GM19328 (cell line): ENCODE measurements at regions not wholly inside any gene's neighbourhood (a gene's known extent, or its start where the extent isn't known, plus 50 kb on each side); places are given as distances from the start of the nearest gene placed in this dataset.
"Not testable (repeated sequence)": the region's sequence is repeated elsewhere in the genome, so short reads cannot be mapped to it uniquely, and the experiment has no call there.

Source experiments
- ATAC-seq: cut with Tn5 transposase; IDR thresholded peaks from one replicate; pipeline ENCODE4 v1.9.1; 2021; ENCODE audit warnings: mild to moderate bottlenecking, moderate library complexity; ENCODE audit not compliant: unreplicated experiment

DNA sequence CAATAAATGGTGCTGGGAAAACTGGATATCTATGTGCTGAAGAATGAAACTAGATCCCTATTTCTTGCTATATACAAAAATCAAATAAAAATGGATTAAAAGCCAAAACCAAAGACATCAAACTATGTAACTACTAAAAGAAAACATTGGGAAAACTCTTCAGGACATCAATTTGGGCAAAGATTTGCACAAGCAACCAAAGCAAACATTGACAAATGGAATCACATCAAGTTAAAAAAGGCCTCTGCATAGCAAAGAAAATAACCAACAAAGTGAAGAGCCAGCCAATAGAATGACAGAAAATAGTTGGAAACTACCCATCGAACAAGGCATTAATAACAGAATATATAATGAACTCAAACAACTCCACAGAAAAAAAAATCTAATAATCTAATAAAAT lies 1495.3 kb downstream of the SI start:
- ATAC-seq, result no peak

DNA sequence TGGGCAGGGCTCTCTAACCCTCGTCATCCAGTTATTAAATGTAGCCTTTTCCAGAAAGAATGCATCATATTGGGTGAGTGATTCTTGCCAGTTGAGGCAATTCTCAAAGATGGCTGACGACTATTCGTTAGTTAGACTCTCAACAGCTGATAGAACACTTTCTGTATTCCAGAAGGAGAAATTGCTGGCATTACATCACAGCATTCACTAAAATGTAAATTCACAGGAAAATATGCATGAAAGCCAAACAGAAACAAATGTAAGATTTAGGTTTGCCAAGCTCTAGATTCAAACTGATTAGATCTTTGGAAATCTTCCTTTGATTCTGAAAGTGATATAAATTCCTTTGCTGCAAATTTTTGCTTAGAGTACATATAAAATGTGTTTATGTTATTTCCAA lies 1501.0 kb downstream of the SI start:
- ATAC-seq, result no peak

DNA sequence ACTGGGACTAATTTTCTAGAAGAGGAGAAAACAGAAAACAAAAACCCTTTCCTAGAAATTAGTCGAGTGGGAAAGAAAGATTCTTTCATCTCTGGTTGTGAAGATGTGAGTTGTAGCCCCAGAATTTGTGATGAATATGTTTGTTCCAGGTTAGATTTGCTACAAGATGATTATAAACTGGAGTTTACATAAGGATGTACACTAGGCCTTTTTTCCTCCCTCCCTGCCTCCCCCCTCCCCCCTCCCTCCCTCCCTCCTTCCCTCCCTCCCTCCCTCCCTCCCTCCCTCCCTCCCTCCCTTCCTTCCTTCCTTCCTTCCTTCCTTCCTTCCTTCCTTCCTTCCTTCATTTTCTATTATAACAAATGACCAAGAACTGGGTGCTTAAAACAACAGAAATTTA lies 1502.0 kb downstream of the SI start:
- no peak for ATAC-seq

DNA sequence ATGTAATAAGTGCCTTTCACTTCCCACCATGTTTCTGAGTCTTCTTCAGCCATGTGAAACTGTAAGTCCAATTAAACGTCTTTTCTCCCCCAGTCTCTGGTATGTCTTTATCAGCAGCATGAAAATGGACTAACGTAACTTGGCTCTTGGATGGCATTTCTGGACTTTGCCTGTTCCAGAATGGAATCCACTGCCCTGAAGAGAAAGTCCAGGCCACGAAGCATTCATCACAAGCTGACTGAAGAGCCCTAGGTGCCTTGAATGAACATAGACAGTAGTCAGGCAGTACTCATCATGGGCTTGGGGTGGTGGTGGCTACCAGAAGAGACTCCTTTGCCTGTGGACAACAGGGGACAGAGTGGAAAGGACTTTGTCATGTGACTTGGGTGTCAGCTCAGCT lies 1505.0 kb downstream of the SI start:
- ATAC-seq, result no peak

DNA sequence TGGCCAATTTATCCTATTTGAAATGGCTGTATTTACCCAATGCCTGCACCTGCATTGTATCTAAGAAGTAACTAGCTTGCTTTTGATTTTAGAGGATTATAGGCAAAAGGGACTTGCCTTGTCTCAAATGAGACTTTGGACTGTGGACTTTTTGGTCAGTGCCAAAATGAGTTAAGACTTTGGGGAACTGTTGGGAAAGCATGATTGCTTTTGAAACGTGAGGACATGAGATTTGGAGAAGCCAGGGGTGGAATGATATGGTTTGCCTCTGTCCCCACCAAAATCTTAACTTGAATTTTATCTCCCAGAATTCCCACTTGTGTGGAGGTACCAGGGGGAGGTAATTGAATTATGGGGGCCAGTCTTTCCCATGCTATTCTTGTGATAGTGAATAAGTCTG lies 1505.4 kb downstream of the SI start:
- no peak for ATAC-seq

DNA sequence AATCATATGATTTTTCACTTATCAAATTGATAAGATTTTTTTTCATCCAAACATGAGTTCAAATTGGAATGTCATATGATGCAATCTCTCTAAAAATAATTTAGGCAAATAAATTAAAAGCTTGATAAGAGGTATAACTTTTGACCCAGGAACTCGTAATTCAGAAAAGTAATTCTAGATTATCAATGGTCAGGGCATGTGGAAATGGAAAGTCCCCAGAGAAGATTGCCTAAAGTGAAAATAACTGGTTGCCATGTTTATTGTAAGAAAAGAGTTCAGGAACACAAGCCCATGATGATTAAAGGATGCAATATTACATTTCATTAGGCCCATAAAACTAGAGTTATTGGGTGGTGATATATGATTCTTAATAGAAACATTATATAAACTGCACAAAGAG lies 1514.8 kb downstream of the SI start:
- no peak for ATAC-seq

DNA sequence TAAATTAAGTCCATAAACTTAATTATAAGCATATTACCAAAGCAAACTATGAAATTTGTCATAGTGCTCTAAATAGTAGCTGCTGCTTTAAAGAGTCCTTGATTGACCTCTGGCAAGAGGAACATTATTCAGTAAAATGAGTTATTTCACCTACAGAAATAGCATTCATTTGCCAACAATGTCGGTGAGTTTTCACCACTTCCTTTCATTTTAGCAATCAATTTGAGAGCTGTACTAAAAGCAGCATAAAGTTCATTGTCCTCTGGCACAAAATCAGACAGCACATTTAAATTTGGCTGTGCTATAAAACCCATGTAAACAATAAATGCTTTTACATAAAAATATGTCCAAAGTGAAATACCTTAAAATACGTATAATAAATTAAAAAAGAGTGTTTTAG lies 1515.7 kb downstream of the SI start:
- ATAC-seq, result no peak

DNA sequence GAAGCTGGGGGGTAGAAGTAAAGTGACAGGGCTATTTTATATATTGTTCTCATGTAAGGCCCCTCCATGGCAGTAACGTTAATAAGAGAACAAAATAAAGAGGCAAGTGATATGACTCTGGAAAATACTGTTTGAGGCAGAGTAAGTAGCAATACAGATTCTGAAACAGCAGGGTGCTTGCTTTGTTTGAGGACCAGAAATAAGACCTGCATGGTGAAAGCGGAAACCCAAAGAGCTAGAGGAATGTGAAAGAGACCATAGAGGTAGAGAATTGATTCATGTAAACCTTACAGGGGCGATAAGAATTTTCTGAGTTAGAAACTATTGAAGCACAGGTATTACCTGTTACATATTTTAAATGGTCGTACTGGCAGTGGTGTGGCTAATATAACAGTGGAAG lies 1517.1 kb downstream of the SI start:
- no peak for ATAC-seq

DNA sequence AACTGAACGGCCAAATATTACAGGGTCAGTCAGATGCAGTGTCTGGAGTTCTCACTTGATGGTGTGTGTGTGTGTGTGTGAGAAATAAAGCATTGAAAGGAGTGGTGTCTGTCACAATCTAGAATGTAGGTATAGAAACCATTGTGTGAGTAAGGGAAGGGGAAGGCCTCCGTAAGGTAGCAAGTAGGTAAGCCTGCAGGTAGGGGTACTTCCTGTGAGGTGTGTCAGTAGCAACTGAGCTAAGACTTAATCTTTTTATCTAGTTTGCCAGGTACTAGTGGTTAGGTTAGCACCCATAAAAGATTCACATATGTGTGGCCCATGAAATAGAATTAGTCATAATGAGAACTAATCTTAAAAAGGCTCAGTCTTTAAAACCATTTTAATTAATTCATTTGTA lies 1517.8 kb downstream of the SI start:
- no peak for ATAC-seq

DNA sequence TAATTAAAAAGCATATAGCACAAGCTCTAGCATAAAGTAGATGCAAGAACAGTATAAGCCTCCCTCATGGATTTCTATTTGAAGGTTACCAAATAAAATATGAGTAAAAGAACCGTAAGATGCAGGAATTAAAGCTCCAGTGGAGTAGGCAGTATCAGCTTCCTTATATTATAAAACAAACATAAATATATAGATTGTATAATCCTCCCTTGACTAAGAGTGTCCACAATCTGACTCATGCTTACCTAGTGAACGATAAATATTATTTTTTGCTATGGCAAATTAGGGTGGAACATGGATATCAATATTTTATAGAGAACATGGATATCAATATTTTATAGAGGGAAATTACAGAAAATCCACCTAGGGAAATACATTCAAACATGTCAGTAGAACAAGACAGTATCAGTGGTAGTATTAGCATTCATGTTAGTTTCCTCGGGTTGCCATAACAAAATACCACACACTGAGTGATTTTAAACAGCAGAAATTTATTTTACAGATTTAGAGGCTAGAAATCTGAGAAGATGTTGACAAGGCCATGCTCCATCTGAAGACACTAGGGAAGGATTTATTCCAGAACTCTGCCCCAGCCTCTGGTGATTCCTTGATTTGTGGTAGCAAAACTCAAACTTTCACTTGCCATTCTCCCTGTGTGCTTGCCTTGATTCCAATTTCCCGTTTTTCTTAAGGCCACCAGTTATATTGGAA lies 1521.3 kb downstream of the SI start:
- ATAC-seq, result no peak

DNA sequence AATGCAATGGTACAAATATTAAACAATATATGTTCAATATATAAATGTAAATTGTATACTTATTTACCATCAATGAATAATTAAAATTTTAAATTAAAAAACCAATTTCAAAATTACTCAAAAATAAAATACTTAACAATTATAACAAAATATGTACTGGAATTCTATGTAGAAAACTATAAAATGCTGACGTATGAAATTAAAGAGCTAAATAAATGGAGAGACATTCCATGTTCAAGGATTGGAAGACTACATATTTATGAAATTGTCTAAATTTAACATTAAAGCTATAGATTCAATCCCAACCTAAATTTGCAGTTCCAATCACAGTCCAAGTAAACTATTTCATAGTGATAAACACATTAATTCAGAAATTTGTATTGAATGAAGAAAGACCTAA lies 1522.4 kb downstream of the SI start:
- no peak for ATAC-seq

DNA sequence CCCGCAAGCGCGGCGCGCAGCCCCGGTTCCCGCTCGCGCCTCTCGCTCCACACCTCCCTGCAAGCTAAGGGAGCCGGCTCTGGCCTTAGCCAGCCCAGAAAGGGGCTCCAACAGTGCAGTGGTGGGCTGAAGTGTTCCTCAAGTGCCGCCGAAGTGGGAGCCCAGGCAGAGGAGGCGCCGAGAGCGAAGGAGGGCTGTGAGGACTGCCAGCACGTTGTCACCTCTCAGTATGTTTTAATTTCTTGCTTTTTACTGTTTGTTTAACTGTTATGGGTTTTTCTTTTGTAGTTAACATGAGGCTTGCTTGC lies 1525.7 kb downstream of the SI start:
- ATAC-seq, result no peak

DNA sequence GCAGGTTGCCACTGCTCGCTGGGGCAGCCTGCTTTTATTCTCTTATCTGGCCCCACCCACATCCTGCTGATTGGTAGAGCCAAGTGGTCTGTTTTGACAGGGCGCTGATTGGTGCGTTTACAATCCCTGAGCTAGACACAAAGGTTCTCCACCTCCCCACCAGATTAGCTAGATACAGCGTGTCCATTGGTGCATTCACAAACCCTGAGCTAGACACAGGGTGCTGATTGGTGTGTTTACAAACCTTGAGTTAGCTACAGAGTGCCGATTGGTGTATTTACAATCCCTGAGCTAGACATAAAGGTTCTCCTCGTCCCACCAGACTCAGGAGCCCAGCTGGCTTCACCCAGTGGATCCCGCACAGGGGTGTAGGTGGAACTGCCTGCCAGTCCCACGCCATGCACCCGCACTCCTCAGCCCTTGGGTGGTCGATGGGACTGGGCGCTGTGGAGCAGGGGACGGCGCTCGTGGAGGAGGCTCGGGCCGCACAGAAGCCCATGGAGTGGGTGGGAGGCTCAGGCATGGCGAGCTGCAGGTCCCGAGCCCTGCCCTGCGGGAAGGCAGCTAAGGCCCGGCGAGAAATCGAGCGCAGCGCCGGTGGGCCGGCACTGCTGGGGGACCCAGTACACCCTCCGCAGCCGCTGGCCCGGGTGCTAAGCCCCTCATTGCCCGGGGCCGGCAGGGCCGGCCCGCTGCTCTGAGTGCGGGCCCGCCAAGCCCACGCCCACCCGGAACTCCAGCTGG lies 1526.2 kb downstream of the SI start:
- ATAC-seq, result not testable (repeated sequence)

DNA sequence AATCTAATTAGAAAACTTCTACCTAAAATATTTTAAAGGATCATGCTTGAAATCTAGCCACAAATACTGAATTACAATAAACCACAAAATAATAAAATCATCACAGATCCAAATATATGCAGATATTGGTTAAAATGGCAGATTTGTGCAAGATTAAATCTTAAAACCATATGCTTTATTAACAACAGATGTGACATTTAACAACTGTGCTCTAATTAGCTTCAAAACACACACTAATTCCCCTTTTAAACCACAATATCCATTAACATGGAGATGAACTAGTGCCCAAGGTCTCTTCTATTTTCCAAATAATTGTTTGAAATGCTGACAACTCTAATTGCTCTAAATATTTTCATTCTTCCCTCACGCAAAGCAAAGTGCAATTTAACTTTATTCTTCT lies 1530.3 kb downstream of the SI start:
- ATAC-seq, result no peak

DNA sequence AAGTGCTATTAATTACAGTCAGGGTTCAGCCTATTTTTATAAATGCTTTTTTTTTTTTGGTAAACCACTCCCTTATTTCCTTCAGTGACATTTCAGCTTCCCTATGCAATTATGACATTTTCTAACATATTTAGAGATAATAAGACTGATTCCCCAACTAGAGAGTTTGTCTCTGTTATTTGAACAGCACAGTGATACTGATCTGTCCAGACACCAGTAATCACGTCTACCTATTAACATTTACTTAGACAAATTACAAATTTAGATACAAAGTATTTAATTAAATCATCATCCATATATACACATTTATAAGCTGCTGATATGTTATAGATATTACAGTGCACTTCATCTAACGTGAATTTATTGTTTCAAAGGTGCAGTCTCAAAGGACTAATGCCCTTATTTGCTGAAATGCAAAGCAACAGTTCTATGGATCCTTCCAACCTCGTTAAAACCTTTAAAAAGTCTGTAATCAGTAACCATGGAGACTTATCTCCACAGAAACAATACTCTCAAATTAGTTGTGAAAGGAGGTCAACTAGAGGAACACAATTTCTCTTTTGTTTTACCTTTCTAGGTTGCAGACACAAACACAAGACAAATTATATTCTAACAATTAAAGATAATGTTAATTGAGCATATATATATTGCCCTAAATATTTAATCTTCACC lies 1531.1 kb downstream of the SI start:
- ATAC-seq, result no peak

DNA sequence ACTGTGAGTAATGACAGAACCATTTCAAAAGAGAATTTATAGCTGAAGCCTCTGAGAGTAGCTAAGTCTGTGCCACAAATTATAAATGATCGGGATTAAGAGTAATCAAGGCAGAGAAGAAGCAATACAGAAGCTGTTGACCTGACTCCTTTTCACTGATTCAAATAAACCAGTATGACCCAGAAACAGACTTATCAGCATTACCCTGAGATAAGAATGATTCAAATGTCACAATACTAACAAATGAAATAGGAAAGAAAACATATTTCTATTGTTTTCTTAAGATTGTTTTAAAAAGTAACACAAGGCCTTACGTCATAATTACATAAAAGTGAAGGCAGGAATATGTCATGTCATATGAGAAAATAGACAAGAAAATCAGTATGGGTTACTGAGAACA lies 1534.6 kb downstream of the SI start:
- no peak for ATAC-seq

DNA sequence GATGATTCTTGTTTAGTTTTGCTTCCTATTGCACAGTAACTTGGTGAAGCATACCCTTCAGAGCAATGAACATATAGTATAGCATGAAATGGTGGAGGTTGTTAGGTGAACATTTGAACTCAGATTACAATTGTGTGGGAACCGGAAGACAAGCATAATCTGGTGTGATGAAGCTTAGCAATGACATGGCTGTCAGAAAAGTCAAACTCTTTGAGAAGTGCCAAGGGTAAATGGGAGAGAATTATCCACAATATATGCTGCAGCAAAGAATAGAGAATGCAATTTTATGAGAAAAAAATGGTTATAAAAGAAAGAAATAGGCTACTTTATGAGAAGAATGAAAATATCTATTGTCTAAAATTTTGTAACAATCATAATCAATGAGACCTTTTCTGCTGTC lies 1536.7 kb downstream of the SI start:
- ATAC-seq, result no peak

DNA sequence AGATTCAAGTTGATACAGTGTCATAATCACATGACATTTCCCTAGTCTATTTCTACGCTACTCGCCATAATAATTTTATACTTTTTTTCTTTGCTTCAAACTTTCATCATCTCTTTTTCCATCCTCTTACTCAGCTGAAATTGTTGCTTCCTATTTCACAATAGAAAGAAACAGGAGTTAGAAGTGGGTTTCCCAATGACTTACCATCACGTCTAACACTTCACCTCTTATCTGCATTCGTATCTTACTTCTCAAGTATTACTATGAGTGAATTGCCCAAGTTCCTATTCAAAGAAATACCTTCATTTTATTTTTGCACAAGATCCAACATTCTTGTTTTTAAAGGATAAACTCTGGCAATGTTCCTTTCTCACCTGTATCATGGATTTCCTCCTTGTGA lies 1539.9 kb downstream of the SI start:
- ATAC-seq, result no peak

DNA sequence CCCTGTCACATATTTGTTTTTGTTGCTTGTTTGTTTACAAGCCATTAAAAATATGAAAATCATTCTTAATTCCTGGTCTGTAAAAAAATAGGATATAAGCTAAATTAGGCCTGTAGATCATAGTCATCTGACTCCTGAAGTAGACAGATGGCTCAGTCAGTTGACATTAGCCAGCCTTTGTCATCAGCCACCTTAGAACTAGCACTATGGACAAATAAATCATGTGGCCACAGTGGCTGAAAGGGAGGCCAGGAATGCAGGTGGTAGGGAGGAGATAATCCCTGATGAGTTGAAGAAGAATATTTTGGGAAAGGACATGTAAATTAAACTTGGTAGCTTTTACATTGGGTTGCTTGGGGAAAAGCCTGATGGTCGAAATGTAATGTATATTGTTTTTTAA lies 1544.9 kb downstream of the SI start:
- ATAC-seq, result no peak

DNA sequence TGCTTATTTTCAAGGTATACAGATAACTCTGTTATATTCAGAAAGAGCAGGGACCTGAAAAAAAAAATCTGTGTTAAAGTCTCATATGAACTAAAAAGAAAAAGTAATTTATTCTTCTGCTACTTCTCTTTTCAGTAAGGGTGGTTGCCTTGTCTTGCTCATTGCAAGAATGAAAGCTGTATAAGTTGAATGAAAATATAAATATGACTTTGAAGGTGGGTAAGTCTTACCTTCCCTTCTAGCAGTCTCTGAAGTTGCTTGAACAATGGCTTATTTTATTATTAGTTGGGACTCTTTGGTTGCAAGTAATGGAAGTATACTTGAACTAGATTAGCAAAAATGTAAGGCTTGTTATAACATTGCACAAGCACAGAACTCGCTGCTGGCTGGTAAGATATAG lies 1554.9 kb downstream of the SI start:
- no peak for ATAC-seq

DNA sequence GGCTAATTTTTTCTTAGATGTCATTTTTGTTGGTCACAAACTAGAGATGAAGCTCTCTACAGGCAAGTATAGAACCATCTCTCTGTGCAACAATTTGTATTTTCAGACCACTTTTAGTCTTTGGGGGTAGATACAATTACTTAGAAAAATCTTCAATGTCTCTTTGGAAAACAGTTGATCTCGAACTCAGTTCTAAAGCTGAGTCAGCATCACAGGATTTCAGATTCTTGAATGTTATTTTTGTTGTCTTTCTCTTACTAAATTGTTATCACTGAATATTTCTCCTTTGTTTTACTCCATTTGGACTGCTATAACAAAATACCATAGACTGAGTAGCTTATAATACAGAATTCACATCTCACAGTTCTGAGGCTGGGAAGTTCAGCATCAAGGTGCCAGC lies 1557.0 kb downstream of the SI start:
- ATAC-seq, result no peak

DNA sequence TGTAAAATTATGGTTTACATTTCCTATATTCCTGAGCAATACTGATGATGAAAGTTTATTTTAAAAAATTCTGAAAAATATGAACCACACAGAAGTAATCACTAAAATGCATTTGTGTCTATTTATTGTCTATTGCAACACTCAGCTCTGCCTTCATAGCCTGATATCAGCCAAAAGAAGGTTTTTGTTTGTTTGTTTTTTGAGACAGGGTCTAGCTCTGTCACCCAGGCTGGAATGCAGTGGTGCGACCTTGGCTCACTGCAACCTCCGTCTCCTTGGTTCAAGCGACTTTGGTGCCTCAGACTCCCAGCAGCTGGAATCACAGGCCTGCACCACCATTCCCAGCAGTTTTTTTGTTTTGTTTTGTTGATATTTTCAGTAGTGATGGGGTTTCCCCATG lies 1560.2 kb downstream of the SI start:
- no peak for ATAC-seq
